Activated CD4-positive, alpha-beta T cell treated with anti-CD3 and anti-CD28 coated beads for 1 hour (primary cell): ENCODE measurements at regions not wholly inside any gene's neighbourhood (a gene's known extent, or its start where the extent isn't known, plus 50 kb on each side); places are given as distances from the start of the nearest gene placed in this dataset.
"Not testable (repeated sequence)": the region's sequence is repeated elsewhere in the genome, so short reads cannot be mapped to it uniquely, and the experiment has no call there.

Source experiments
- DNase-seq: peaks from one replicate; pipeline ENCODE4 v3.0.0-alpha.2; 2020

DNA sequence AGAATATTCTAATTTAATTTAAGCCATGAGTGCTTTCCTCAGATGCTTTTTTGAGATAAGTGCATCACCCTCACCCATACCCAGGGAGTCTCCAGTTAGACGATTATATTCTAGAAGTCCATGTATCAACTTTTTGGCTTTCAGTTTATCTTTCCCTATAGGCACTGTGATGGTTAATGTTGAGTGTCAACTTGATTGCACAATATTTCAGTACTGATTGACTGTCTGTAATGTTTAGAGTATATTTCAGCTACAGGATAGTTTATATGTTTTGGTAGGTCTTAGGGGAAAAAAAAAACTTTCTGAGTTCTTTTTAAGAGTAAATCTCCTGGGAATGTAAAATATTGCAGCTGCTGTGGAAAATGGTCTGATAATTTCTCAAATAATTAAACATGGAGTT, 535.4 kb downstream of the ADRA2A start:
- DNase-seq: no peak

DNA sequence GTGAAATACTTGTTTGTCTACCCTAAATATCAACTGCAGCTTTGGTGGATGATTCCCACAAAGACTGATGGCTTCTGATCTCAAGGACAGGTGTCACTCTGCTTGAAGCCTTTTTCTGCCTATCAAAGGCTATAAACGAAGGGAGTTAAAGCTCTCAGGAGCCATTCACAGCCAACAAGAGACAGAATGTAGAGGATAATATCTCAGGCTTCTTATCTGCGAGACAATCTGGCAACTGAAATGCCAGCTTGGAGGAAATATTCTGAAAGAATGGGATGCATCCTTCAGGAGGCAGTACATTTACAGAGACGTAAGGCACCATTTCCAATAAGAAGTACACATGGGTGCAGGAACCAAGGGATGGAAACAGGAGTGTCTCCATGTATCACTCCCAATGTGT, 549.4 kb downstream of the GPAM start:
- no peak for DNase-seq

DNA sequence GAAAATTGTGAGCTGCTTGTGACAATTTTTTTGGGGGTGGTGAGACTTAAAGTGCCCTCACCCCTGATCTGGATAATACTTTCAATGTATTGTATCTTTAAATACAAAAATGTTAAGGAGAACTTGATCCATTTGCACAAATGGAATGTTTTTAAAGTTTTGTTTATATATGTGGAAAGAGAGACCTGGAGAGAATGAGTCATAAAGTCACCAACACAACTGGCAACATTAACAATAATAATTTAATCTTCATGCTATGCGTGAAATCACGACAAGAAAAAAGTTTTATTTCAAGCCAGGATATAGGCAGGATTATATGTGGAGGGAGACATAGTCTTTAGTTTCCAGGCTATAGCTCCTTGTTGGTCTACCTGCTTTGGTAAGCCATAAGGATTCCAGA, 537.5 kb downstream of the GPAM start:
- no peak for DNase-seq

DNA sequence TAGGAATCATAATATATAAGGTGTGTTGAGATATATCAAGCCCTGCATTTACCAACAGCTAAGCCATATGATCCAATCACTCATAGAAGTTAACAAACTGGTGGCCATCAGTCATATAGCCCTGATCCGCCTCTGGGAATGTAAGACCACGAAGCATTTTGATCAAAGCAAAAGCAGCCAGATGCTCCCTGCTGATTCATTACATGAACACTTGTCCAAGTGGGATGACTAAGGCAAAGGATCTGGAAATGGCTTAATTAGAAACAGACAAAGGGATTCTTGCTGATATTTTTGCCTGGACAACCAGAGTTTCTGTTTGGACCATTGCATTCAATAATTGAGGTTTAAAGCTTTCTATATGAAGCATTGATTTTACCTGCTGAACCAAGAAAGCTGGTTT, 535.5 kb downstream of the GPAM start:
- DNase-seq: no peak

DNA sequence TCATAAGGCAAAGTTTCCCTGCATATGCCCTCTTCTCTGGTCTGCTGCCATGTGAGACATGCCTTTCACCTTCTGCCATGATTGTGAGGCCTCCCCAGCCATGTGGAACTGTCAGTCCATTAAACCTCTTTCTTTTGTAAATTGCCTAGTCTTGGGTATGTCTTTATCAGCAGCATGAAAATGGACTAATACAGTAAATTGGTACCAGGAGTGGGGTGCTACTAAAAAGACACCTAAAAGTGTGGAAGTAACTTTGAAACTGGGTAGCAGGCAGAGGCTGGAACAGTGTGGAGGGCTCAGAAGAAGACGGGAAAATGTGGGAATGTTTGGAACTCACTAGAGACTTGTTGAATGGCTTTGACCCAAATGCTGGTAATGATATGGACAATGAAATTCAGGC, 534.5 kb downstream of the GPAM start:
- not testable (repeated sequence) for DNase-seq

DNA sequence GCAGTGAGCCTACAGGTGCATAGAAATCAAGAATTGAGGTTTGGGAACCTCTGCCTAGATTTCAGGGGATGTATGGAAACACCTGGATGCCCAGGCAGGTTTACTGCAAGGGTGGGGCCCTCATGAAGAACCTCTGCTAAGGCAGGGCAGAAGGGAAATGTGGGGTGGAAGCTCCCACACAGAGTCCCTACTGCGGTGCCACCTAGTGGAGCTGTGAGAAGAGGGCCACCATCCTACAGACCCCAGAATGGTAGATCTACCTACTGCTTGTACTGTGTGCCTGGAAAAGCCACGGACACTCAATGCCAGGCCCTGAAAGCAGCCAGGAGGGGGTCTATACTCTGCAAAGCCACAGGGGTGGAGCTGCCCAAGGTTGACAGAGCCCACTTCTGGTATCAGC, 533.5 kb downstream of the GPAM start:
- DNase-seq: no peak

DNA sequence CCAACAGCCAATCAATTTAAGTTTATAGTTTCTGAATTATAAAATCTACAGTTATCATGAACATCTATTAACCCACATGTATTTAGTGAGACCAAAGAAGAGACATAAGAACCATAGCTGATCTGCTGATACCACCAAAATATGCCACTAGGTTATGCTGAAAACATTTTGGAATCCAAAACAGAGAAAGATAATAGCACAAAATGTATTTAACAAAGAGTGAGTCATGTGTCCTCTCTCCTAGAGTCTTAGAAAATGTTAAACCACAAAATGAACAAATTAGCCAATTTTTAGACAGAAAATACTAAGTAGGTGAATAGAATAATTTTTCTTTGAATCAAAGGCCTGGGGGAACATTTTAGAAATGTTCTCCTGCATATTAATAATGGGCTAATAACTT, 527.5 kb downstream of the GPAM start:
- DNase-seq: no peak

DNA sequence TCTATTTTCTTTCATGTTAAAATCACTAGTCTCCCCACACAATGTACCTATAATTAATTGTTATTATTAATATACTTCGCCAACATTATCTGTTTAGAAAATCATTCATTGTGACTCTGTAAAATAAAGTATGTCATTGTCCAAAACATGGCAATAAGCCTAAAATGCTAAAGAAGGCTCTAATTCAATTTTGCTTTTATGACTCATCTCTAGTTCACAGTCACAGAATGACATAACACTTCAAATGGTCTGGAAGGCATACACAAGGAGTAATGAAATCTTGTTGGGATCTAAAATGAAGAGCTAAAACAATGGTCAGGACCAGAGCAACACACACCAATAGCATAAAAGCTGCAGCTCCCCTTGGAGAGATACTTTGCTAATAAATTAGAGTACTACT, 505.8 kb downstream of the GPAM start:
- DNase-seq: no peak

DNA sequence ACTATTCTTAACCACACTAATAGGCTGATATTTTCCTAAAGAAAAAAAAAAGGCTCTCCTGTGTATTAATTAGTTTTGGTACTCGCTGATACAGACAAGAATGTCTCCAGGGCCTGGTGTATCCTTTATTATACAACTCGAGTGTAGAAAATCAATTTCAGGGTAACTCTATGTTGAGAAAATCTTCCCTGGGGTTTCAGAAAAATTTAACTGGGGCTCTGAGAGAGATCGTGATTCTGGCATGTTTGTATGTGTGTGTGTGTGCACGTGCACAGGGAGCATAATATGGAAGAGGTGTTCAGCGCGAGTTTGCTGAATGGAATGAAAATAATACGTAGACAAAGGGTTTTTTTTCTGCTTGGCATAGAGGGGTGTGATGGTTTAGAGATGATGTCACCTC, 496.8 kb downstream of the GPAM start:
- no peak for DNase-seq

DNA sequence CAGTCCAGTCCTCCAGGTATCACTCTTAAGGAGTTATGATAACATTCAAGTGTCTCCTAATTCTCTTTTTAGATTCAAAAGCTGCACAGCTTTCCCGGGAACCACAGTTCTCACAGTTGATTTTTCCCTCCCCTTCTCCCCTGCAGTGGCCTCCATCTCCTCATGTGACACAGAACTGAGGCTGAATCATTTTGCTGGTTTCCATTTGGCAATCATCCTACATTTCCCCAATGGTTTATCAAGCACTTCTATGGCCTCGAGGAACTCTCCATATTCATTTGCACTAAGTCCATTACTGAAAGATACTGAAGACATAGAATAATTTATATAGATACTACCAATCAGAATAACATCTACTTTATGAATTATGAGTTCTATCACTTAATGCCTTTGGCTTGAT, 484.9 kb downstream of the GPAM start:
- no peak for DNase-seq

DNA sequence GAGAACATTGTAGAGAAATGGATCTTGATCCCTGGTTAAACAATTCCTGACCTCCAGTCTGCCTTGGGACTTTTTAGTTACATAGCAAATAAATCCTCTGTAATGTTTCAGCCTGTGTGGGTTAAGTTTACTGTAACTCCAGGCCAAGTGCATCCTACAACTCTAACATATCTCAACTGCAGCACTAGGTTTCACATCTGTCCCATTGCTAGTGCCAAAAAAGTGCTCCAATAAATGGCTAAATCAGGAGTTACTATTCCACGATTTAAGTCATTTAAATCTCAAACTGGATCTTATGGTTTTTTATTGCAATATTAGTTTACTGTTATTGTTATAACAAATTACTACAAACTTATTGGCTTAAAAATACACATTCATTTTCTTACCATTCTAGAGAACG, 479.6 kb downstream of the GPAM start:
- DNase-seq: no peak

DNA sequence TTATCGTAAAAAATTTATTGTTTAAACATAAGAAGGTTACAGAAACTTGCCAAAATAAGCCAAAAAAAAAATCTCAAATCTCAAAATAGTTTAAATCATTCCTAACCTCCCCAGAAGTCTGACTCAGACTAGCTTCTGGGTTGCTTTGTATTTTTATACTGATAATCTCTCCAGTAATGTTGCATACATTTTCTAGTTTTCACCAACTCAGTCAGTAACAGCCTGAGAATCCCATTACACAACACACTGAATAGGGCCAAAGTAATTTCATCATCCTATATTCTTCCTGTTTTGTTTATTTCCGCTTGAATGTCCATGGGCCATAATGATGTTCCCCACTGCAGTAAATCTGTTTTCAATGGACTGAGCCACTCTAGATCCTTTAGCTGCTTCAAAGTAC, 478.5 kb downstream of the GPAM start:
- no peak for DNase-seq

DNA sequence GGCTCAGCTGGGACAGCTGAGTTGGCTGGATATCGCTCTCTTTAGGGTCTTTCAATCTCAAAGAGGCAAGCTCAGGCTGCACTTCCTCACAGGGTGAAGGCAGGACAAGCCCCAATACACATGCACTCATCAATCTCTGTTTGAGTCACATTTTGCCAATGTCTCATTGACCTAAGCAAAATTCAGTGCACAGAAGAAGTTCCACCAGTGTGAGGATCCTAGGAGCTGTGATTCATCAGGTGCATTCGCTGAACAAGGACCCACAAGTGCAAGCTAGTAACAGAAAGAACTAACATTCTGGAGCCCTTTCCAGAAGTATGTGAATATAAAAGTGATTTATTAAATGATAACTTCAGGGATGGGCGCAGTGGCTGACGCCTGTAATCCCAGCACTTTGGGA, 477.2 kb downstream of the GPAM start:
- no peak for DNase-seq

DNA sequence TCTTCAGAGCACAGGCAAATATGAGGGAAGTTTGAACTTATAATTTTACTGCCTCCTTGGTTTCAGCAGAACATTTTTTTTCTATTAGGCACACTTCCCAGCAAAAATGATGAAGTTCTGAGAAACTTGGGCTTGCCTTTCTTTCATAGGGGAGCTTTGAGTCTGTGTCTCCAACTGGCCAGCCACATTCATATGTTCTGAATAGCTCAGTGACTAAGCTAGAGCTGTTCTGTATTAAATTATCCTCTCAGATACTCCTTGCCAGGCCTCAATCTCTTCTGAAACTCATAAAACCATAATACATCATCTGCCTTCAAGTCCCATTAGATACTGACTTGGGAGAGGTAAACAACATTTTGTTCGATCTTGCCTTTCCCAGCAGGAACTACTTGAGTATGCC, 476.5 kb downstream of the GPAM start:
- DNase-seq: no peak

DNA sequence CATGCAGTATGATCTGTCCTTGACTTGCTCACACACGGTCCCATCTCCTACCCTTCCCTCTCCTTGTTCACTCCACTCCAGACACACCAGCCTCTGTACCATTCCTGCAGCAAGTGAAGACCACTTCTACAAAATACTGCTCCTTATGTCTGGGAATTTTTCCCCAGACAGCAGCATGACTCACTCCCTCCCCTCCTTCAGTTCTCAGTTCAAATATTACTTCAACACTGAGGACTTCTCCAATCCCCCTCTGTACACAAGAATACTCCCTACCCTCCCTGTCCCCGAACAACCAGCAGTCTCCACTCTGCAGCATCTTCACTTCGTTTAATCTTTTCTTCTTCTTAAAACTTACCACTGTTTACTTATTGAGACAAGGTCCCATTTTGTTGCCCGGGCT, 474.0 kb downstream of the GPAM start:
- no peak for DNase-seq

DNA sequence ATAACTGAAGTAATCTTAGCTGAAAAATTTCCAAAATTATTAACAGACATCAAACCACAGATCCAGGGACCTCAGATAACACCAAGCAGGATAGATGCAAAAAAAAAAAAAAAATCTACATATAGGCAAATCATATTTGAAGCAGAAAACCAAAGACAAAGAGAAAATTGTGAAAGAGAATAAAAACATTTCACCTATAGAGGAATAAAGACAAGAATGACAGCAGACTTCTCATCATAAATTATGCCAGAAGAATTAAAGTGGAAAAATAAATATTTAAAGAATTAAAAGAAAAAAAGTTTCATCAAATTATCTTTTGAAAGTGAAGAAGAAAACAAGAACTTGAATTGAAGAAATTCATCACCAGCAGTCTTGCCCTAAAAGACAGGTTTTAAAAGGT, 467.5 kb downstream of the GPAM start:
- DNase-seq: no peak

DNA sequence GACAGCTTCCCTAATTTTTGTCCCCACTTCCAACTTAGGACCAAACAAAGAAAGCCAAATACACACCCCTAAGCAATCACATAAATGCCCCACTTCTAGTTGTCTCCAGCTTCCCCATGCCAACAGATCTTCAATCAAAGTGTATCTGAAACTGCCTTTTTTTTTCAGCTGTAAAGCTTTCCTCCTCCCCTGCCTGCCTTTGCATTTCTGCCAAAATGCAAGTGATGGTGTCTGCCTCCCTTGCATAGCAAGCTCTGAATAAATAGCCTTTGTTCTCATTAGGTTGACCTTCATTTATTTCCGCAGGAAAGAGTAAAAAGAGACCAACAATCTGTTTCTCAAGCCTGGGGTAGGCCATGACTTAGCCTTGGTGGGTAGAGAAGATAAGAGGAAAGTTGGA, 459.4 kb downstream of the GPAM start:
- no peak for DNase-seq

DNA sequence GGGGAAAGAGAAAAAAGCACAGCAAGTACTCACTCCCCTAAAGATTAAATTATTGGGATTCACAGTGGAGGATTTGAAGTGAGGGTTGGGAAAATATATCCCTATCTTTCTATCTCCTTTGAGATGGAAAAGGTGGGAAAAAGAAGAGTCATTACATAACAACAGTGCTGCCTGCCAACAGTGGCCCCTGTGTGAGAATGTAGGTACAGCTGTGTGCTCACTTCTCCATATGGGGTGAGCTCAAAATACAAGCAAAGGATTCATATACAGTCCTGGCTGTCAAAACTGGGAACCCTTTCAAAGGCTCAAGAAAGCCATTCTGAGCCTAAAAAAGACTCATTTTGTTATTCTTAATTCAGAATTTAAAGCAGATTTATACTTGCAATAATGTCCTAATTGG, 458.5 kb downstream of the GPAM start:
- no peak for DNase-seq

DNA sequence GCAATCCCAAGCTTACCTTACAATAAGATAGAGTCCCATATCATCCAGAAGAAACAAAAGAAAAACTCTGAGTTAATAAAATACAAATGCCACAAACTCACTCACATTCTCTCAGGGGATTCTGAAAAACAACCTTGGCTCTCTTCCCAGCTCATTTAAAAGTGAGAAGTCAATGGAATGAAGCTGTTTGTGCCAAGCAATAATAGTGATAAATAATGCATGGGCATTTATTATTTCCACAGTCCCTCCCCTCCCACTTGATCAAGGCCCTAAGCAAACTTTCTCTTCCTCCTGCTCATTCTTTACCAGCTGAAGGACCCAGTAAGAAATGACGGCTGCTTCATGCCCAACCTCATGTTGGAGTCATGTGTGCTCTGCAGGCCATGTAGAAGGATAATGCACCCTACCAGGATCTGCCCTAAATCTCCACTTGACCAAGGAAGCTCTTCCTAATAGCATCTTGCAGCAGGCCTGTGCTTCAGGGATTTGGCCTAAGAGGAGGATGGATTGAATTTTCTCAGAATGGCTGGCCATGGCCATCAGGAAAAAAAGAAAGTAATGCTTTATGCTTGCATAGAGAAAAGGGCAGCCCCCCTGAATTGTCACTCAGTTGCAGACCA, 451.3 kb downstream of the GPAM start:
- no peak for DNase-seq

DNA sequence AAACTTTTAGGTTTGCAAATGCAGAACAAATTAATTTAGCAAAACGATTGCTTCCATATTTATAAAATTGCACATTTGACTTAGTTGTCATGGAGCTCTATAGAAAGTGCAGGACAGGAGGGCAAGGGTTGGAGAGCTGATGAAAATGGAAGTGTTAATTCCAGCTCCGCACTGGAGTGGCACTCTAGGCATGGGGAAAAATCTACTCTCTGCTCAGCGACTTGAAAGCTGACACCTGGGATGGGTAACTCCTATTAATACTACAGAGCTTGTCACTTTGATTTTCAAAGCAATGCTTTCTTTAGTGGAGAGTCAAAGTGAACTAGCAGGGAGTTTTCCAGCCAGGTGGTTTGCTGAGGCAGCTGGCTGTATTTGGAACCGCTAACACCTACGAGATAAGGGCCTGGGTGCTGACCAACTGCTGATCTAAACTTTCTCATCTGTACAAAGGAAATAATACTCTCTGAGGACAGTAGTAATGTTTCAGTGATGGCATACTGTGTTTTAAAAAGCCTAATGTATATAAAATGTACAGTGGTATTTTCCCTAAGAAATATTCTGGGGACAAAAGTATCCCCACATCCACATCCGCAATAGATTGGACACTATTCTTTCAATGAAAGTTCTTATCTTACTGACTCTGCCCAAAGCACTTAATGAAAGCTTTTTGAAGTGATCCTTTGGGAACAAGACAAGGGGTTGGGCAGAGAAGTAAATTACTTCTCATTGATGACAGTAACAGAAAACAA, 444.3 kb downstream of the GPAM start:
- DNase-seq: no peak

DNA sequence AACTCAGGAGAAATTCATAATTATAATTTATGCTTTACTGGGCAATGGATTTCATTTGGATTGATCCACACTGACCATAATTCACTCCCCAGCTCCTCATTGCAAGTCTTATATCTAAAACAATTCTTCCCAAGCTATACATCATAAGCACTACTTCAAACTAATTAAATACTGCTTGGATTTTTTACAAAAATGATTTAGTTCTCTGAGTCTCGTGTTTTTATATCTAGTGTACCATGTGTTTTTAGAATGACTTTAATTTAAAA, 443.8 kb downstream of the GPAM start:
- no peak for DNase-seq

DNA sequence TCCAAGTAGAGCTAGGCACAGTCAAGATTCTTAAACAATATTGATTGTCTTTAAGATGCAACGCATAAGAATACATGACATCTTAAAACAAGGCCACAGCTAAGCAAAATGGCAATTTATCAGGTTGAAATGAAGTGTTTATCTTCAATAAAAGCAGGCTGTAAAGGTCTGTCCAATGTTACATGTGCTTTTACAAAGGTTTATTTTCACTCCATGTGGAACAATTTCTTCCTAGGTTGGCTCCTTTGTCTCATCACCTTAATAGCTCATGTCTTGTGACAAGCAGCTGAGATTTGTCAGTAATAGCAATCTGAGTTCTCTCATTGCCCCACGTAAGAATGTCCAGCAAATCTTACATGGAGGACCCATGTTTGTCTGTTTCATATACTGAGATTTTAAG, 437.6 kb downstream of the GPAM start:
- DNase-seq: no peak

DNA sequence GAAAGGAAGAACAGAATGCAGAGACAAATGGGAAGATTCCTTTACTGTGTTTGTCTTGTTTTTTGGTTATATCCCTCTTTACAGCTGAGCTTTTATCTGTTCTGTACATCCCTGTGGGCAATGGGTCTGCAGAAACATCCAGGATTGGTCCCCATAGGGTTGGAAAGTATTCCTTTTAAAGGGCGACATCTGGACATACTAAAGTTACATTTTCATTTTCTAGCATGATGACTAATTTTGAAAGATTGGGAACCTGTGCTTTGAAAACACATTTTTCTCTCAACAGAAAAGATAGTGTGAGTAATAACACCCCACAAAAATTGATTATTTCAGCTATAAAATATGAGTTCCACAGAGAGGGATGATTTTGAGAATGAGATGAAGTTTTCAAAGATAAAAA, 435.8 kb downstream of the GPAM start:
- no peak for DNase-seq

DNA sequence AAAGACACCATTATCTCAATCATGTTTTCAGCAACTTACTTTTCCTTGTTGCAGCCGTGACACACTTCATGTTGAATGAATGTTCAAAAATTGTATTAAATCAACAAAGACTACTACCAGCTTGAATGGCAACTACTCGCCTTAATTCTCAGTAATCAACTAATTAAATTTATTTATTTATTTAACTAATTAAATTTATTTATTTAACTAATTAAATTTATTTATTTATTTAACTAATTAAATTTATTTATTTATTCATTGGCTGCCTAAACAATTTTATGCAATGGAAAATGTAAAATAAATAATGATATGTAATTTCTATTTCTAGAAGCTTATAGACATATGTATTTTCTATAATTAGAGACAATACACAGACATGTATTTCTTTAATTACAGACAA, 435.4 kb downstream of the GPAM start:
- DNase-seq: no peak

DNA sequence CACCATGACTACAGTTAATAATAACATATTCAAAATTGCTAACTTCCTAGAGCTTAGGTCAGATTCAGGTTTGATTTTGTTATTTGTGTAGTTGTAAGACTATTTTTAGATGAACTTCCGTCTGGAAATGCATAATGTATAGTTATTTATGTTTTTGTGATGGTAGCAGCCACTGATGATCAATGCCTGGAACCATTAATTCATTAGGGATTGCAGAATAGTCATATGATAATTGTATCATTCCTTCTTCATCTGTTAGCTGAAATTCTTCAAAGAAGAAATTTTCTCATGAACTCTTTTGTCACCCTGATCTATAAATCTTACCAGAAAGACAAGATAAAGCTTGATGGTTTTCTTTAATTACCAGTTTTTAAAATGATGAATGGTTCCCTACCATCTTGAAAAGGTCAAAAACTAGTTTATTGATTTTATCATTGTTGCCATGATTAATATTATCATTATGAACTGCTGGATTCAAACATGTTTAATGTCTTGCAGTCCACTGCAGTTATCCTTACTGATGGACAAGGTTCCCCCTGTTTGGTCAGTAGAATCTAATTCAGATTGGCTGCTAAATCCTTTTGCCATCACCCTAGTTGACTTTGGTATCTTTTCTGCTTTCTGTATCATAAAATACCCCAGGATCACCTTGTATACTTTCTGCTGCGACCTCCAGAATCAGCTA, 433.3 kb downstream of the GPAM start:
- DNase-seq: no peak
